GM23338 (cell line): ENCODE measurements at regions not wholly inside any gene's neighbourhood (a gene's known extent, or its start where the extent isn't known, plus 50 kb on each side); places are given as distances from the start of the nearest gene placed in this dataset.
A peak's percentile ranks its signal among the peaks of the same experiment; 100 is the strongest.

Source experiments
- ATAC-seq: fragments of 200-7000 bp; cut with Tn5 transposase; 3 replicates; pipeline ENCODE4 v1.9.1; 2020
- DNase-seq: peaks from one replicate; pipeline ENCODE4 v3.0.0-alpha.2; 2015; ENCODE audit warnings: low spot score
- H2AFZ ChIP-seq: fragments of 200-600 bp; sonication (generic); 2 replicates; pipeline ENCODE4 v1.8.0; 2016; ENCODE audit warnings: antibody characterized with exemption, mild to moderate bottlenecking, moderate library complexity
- H3F3A ChIP-seq: fragments of 200-600 bp; sonication (generic); replicated peaks from 2 replicates; pipeline ENCODE4 v1.8.0; 2017; ENCODE audit warnings: antibody characterized with exemption, mixed run types, low read depth
- H3K27ac ChIP-seq: fragments of 200-600 bp; sonication (generic); 2 replicates; pipeline ENCODE4 v1.6.1; 2016; ENCODE audit warnings: low read depth
- H3K27me3 ChIP-seq: fragments of 200-600 bp; sonication (generic); 2 replicates; pipeline ENCODE4 v1.8.0; 2016; ENCODE audit warnings: mild to moderate bottlenecking, mixed run types, moderate library complexity; ENCODE audit not compliant: insufficient read depth
- H3K36me3 ChIP-seq: fragments of 200-600 bp; sonication (generic); 2 replicates; pipeline ENCODE4 v1.8.0; 2016; ENCODE audit warnings: mild to moderate bottlenecking; ENCODE audit not compliant: insufficient read depth
- H3K4me1 ChIP-seq: fragments of 200-600 bp; sonication (generic); 2 replicates; pipeline ENCODE4 v1.8.0; 2016; ENCODE audit warnings: mild to moderate bottlenecking, moderate library complexity; ENCODE audit not compliant: insufficient read depth
- H3K4me2 ChIP-seq: fragments of 200-600 bp; sonication (generic); 2 replicates; pipeline ENCODE4 v1.7.1; 2017; ENCODE audit warnings: mixed run types
- H3K4me3 ChIP-seq: fragments of 200-600 bp; sonication (generic); 2 replicates; pipeline ENCODE4 v1.6.1; 2016; ENCODE audit warnings: mixed run types
- H3K79me2 ChIP-seq: fragments of 200-600 bp; sonication (generic); replicated peaks from 2 replicates; pipeline ENCODE4 v1.8.0; 2017; ENCODE audit warnings: mild to moderate bottlenecking; ENCODE audit not compliant: insufficient read depth
- H3K9me2 ChIP-seq: fragments of 200-600 bp; sonication (generic); 2 replicates; pipeline ENCODE4 v1.8.0; 2017; ENCODE audit not compliant: insufficient read depth
- H4K20me1 ChIP-seq: fragments of 200-600 bp; sonication (generic); replicated peaks from 2 replicates; pipeline ENCODE4 v1.8.0; 2017; ENCODE audit warnings: mild to moderate bottlenecking; ENCODE audit not compliant: insufficient read depth
- H3K27ac Mint-ChIP-seq: 2 replicates; pipeline ENCODE4 v1.8.0; 2020; ENCODE audit warnings: inconsistent platforms, mild to moderate bottlenecking, moderate library complexity, mixed read lengths
- H3K27me3 Mint-ChIP-seq: 3 replicates; pipeline ENCODE4 v1.8.0; 2022; ENCODE audit warnings: low read depth, mild to moderate bottlenecking, moderate library complexity, mixed read lengths, inconsistent platforms; ENCODE audit not compliant: insufficient read depth, poor library complexity
- H3K36me3 Mint-ChIP-seq: 3 replicates; pipeline ENCODE4 v1.8.0; 2021; ENCODE audit warnings: low read depth, mild to moderate bottlenecking, inconsistent platforms, moderate library complexity, mixed read lengths
- H3K4me1 Mint-ChIP-seq: 3 replicates; pipeline ENCODE4 v1.8.0; 2020; ENCODE audit warnings: mild to moderate bottlenecking, inconsistent platforms, mixed read lengths
- H3K4me3 Mint-ChIP-seq: 3 replicates; pipeline ENCODE4 v1.8.0; 2021; ENCODE audit warnings: moderate library complexity, mild to moderate bottlenecking, inconsistent platforms, mixed read lengths
- H3K9me3 Mint-ChIP-seq: 3 replicates; pipeline ENCODE4 v1.8.0; 2020; ENCODE audit warnings: moderate library complexity, mild to moderate bottlenecking, inconsistent platforms, mixed read lengths
- CREB1 ChIP-seq: fragments of 250-450 bp; sonication (Bioruptor Pico); IDR thresholded peaks from 2 replicates; pipeline ENCODE4 v1.5.0; 2020; ENCODE audit warnings: low read depth, mild to moderate bottlenecking, moderate library complexity
- CTCF ChIP-seq, 2 experiments: fragments of 200-600 bp in 1 of 2; sonication (generic) in 1 of 2; conservative IDR thresholded peaks; 2 replicates each; pipeline versions ENCODE4 v1.5.1 to v1.6.1; 2016 to 2017; ENCODE audit warnings: antibody characterized with exemption in 2 of 2, low read depth in 2 of 2, mild to moderate bottlenecking in 2 of 2, moderate library complexity in 1 of 2
- EZH2 ChIP-seq: fragments of 200-600 bp; sonication (generic); IDR thresholded peaks from one replicate; pipeline ENCODE4 v1.8.0; 2017; ENCODE audit warnings: antibody characterized with exemption, mild to moderate bottlenecking, low read depth; ENCODE audit not compliant: unreplicated experiment
- EZH2phosphoT487 ChIP-seq: fragments of 200-600 bp; sonication (generic); IDR thresholded peaks from one replicate; pipeline ENCODE4 v1.8.1; 2018; ENCODE audit warnings: antibody characterized with exemption; ENCODE audit not compliant: unreplicated experiment
- JUNB ChIP-seq: IDR thresholded peaks from one replicate; pipeline ENCODE4 v1.6.1; 2016; ENCODE audit warnings: antibody characterized with exemption; ENCODE audit not compliant: unreplicated experiment
- POLR2AphosphoS5 ChIP-seq: IDR thresholded peaks from 2 replicates; pipeline ENCODE4 v1.6.1; 2016; ENCODE audit warnings: antibody characterized with exemption, low read depth
- REST ChIP-seq: IDR thresholded peaks from one replicate; pipeline ENCODE4 v1.6.1; 2018; ENCODE audit warnings: antibody characterized with exemption; ENCODE audit not compliant: unreplicated experiment
- STAT1 ChIP-seq: IDR thresholded peaks from one replicate; pipeline ENCODE4 v1.6.1; 2016; ENCODE audit warnings: antibody characterized with exemption; ENCODE audit not compliant: unreplicated experiment
- ZNF114 ChIP-seq: fragments of 250-450 bp; sonication (Bioruptor Pico); IDR thresholded peaks from 2 replicates; pipeline ENCODE4 v1.5.0; 2020; ENCODE audit warnings: mild to moderate bottlenecking, moderate library complexity
- ZNF331 ChIP-seq: fragments of 250-450 bp; sonication (Bioruptor Pico); IDR thresholded peaks from 2 replicates; pipeline ENCODE4 v1.5.0; 2020; ENCODE audit warnings: low read depth, mild to moderate bottlenecking, moderate library complexity
- TF ChIP-seq, protein P1 (sequence below): IDR thresholded peaks from 2 replicates; pipeline ENCODE4 v1.6.1; 2016; ENCODE audit warnings: antibody characterized with exemption

- H3K27ac Mint-ChIP-seq = no peak overlapping the region
- DNase-seq (peak; percentile 26), ATAC-seq (no peak)
- no peaks in the 10 kb centered on the region for H3K36me3 Mint-ChIP-seq
- Histone ChIP-seq H3F3A (no peaks in the 10 kb centered on the region), H3K36me3 (no peaks in the 10 kb centered on the region), H3K4me1 (no peaks in the 10 kb centered on the region), H3K4me2 (no peak overlapping the region), H2AFZ (0 out of 2 replicates have a peak overlapping the region, but pooled peaks have one; percentile 6), H4K20me1 (no peaks in the 10 kb centered on the region), H3K9me2 (peaks cover 3% of the 10 kb centered on the region; the same call in 1 of the 2 replicates), H3K27ac (no peak overlapping the region), H3K4me3 (no peak overlapping the region), H3K79me2 (no peaks in the 10 kb centered on the region), H3K27me3 (no peaks in the 10 kb centered on the region)
- peaks cover 10% of the 10 kb centered on the region; the same call in 2 of the 3 replicates for H3K4me1 Mint-ChIP-seq
- no peaks in the 10 kb centered on the region for H3K9me3 Mint-ChIP-seq
- no peak for TF ChIP-seq REST
- no peak for TF ChIP-seq ZNF331 (CRISPR knock-in tag)
- no peak for TF ChIP-seq ZNF114 (CRISPR knock-in tag)
- no peak for TF ChIP-seq CREB1 (CRISPR knock-in tag)
- no peak for TF ChIP-seq EZH2
- no peak for TF ChIP-seq JUNB
- TF ChIP-seq STAT1 = no peak
- no peak overlapping the region for H3K4me3 Mint-ChIP-seq
- H3K27me3 Mint-ChIP-seq = no peaks in the 10 kb centered on the region
Observed at GRCh38 chr3:161766331-161766730, 269.7 kb downstream of the OTOL1 start.

- no peak overlapping the region for H3K4me3 Mint-ChIP-seq
- no peak overlapping the region for H3K4me2 ChIP-seq
- TF ChIP-seq, protein P1, sequence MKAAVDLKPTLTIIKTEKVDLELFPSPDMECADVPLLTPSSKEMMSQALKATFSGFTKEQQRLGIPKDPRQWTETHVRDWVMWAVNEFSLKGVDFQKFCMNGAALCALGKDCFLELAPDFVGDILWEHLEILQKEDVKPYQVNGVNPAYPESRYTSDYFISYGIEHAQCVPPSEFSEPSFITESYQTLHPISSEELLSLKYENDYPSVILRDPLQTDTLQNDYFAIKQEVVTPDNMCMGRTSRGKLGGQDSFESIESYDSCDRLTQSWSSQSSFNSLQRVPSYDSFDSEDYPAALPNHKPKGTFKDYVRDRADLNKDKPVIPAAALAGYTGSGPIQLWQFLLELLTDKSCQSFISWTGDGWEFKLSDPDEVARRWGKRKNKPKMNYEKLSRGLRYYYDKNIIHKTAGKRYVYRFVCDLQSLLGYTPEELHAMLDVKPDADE = no peak
- TF ChIP-seq CTCF (conservative IDR thresholded peaks at IDR 0.05; ENCODE audit: low read depth in 2 of 2) (no peak), CREB1 (CRISPR knock-in tag) (no peak), POLR2AphosphoS5 (no peak), ZNF114 (CRISPR knock-in tag) (no peak), EZH2phosphoT487 (no peak)
Observed at GRCh38 chr3:161770484-161771386, 274.1 kb downstream of the OTOL1 start.

More at GRCh38 chr3:161770484-161771386, 274.1 kb downstream of the OTOL1 start:
- Histone ChIP-seq H3K27ac (no peak overlapping the region), H3K9me2 (peaks cover 7% of the 10 kb centered on the region; the same call in 1 of the 2 replicates), H3K36me3 (no peaks in the 10 kb centered on the region), H4K20me1 (no peaks in the 10 kb centered on the region), H3K4me1 (no peaks in the 10 kb centered on the region), H3K4me3 (no peak overlapping the region), H3F3A (no peaks in the 10 kb centered on the region), H2AFZ (no peak overlapping the region), H3K79me2 (no peaks in the 10 kb centered on the region), H3K27me3 (no peaks in the 10 kb centered on the region)
- ATAC-seq (no peak), DNase-seq (no peak)
- no peaks in the 10 kb centered on the region for H3K36me3 Mint-ChIP-seq
- H3K27me3 Mint-ChIP-seq = no peaks in the 10 kb centered on the region
- no peaks in the 10 kb centered on the region for H3K9me3 Mint-ChIP-seq
- no peak overlapping the region for H3K27ac Mint-ChIP-seq
- H3K4me1 Mint-ChIP-seq = peaks cover 10% of the 10 kb centered on the region; the same call in 2 of the 3 replicates
